ENCODE measurements at regions not wholly inside any gene's neighbourhood (a gene's known extent, or its start where the extent isn't known, plus 50 kb on each side); places are given as distances from the start of the nearest gene placed in this dataset.

DNA sequence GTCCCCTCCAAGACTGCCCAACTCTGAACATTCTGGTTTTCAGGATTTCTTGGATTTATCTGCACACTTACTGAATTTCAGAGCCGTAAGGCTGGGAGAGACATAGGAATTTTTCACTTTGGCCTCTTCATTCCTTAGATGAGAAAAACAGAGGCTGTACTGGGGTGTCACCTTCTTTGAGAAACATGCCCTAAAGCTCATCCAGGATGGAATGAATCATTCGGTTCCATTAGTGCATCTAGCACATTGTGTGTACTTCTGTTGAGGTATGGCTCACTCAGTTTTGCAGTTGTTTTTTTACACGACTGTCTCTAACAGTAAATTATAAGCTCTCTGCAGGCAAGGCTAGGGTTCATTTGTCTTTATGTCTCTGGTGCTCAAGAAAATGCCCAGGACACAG lies 383.4 kb downstream of the GATA3 start:
- no peak for DNase-seq

DNA sequence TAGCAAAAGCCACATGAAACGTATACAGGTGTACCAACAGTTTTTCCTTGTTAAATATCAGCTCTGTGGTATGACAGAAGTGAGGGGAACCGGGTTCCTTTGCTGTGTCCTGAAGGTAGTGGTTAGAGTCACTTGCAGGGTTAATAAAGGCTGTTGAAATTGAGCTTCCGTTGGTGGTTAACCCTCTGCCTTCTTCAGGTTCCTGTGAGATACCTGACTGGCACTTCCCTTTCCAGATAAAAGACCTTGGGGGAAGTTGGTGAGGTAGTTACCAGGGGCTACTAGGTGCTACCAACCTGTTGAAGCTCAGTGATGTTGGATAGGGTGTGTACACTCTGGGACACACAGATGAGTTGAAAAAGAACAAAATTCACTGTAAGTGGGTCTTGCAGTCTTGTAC lies 384.1 kb downstream of the GATA3 start:
- no peak for DNase-seq

DNA sequence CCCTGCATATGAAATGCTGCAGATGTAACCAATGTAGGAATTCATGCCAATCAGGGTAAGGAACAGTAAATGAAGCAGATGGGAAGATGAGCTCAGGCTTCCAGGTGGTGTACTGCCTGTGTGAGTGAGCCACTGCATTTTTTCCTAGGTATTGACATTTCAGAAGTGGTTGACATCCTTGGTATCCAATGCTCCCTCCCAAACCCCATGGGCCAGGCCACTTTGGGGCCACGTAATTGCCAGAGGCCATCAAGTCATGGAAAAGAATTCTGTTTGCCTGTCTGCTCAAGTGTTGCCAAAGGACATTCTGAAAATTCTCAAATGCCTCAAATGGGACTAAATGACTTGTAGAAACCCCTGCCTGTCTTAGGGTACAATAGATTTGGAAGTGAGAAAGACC lies 384.6 kb downstream of the GATA3 start:
- DNase-seq, result no peak

DNA sequence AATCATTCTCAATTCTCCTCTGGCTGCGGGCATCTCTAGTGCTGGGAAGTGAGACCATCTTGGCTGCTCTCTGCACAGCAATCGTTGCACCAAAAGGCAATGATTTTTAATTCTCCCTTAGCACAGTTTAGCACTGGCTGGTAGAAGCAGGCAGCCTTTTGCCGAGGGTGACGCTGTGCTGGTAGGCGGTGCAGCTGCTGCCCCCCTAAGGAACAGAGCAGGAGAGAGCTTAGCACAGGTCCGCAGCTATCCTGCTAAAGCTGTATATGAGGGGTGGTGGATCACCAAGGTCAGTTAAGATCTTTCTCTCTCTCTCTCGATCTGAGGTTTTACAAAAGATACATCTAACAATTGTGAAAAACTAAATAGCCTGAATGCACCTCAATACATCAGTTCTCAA lies 390.1 kb downstream of the GATA3 start:
- no peak for DNase-seq

DNA sequence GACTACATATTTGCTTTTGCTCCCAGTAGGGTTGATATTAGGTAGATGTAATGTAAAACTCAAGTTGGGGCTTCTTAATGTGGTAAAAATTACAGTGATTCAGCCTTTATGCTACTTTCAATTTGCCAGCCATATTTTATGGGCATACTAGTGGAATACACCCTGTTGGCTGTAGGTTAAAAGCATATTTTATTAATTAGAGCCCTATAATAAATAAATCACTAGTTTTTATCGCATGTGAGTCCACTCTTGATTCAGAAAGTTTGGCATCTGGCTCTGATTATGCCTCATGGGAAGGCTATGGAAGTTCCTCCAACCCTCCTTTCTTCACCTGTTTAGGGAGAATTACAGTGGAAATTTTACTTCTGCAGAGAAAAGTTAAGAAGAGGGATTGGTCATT lies 390.9 kb downstream of the GATA3 start:
- no peak for DNase-seq

DNA sequence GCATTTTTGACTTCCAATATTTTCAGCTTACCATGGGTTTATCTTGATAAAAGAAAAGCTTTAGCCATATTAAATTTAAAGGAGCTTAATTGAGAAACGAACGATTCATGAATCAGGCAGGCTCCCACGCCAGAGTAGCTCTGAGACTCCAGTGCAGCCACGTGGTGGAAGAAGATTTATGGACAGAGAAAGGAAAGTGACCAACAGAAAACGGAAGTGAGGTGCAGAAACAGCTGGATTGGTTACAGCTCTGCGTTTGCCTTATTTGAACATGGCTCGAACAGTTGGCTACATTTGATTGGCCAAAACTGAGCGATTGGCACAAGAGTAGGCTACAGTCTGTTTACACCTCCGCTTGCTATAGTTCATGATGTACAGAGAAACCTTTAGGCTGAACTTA lies 395.4 kb downstream of the GATA3 start:
- DNase-seq, result no peak

DNA sequence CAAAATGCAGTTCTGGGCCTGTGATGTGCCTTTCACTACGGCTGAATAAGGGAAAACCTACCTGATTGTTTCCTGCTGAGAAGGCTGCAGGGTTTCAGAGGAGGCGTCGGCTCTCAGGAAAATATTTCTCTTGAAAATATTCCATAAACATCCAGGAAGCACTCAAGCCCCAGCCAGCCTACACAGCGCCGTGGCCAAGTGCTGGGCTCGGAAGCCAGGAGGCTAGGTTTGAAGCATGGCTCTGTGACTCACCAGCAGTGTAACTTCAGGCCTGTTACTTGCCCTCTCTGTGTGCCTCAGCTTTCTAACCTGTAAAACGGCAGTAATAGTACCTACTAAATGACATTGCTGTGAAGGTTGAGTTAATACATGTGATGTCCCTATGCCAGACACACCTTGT lies 399.1 kb downstream of the GATA3 start:
- no peak for DNase-seq

DNA sequence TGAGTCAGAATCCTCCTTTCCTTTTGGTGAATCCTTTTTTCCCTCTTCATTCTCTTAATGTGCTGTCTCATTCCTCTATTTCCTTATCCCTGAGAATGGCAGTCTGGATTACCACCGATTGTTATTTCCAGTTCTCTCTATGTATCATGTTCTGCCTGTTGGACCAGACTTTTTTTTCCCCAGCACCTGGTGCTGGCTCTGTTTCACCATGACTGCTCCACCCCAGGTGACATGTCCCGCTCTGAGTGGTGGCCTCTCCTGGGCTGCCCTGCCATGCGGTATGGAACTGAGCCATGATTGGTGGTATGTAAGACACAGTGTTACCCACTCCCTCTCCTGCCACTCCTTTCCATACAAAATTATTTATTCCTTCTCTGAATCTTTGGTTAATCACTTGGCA lies 399.9 kb downstream of the GATA3 start:
- no peak for DNase-seq

DNA sequence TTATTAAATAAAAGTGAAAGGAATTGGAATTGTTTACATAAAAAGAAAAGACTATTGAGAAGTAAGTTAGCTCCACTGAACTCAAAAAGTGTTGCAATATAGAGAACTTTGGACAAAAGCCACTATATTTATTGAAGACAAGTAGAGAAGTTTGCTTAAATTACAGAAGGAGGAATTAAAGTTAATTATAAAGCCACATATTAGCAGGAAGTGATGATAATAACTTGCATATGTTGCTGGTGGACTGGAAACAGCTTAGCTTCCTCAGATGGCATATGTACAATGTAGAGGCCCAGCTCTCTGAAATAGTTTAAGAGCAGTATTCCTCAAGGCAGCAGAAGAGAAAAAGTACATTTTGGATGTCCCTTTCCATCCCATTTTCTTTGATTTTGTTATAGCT lies 400.7 kb downstream of the GATA3 start:
- no peak for DNase-seq

DNA sequence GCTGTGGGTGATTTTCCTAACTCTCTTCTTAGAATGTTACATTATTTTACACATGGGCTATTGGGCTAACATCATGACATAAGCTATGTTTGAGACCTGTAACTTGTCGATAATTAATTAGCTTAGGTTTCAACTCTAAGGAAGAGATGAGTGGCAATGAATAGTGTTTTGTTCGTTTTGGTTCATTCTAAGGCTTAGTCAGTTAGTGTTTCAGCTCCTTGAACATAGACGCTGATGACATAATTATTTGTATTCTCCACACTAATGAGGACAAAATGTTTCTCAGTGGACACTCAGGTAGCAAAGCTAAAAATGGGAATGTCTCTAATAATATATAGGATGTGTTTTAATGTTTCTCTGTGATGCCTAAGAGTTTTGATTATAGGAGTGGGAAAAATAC lies 401.9 kb downstream of the GATA3 start:
- DNase-seq, result no peak

DNA sequence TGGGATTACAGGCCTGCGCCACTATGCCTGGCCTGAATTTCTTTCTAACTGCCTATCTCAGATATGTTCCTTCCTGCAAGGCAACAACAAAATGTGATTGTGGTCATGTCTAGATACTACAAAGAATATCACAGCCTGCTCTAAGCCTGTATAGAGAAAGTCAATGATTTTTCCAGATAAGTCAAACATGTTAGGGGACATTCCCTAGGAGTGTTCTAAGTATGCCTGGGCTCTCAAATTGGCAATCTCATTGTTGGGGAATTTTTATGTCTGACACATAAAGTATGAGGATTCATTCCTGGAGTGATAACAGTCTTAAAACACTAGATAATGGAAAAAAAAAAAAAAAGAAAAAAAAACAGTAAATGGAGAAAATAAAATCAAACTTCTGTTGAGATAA lies 406.1 kb downstream of the GATA3 start:
- DNase-seq, result no peak

DNA sequence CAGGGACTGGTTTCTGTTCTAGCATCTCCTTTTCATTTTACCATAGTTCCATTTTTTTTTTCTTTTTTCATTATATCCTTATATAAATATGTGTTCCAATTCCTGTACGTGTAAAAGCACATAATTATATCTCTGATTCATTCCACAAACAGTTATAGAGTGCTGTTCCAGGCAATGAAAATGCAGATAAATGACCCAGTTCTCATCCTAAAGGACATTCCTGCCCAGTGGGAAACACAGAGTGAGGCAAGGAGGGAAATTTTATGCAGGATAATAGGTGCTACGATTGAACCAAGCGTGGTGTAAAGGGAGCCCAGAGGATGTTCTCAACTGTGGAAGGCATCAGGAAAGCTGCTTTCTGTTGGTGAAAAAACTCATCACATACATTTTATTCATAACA lies 408.1 kb downstream of the GATA3 start:
- DNase-seq, result no peak

DNA sequence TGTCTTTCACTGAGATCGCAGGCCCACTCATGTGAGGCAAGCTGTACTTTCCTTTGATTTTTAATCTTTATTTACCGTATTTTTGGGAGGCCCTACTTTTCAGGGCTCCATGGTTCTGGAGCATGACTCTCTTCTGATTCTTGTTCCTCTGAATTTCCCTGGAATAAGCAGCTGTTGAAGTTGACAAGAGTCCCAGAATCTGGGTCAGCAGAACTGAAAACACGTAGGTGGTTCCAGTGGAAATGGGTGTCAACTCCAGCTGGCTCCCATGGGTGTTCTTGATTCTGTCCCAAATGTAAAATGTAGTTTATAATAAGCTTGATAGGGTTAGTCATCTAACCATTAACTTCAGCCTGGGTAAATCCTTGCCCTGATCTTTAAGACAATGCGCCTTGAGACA lies 409.4 kb downstream of the GATA3 start:
- DNase-seq, result no peak

DNA sequence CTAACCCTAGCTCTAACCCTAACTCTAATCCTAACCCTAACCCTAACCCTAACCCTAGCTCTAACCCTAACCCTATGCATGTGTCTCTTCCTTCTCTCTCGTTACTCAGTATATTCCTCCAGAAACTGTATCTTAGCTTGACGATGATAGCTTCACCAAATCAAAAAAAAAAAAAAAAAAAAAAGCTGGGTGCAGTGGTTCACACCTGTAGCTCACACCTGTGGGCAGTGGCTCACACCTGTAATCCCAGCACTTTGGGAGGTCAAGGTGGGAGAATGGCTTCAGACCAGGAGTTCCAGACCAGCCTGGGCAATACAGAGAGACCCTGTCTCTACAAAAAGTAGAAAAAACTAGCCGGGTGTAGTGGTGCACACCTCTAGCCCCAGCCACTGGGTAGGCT lies 414.0 kb downstream of the GATA3 start:
- DNase-seq, result no peak

DNA sequence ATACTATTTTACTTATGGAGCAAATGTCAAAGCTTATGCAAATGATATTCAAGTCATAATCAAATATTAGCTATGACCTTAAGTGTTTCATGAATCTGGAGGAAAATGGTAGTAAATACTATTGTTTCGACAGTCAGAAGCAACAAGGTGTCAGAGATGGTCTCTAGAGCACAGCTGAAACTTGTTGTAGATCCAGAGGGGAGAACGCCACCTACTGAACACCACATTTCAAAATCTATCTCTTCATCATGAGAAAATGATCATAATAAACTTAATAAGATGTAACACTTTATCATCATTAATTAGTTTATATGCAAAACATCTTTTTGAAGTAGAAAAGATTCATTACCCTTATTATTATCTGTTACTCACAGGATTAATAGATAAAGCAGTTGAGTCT lies 418.7 kb downstream of the GATA3 start:
- no peak for DNase-seq

DNA sequence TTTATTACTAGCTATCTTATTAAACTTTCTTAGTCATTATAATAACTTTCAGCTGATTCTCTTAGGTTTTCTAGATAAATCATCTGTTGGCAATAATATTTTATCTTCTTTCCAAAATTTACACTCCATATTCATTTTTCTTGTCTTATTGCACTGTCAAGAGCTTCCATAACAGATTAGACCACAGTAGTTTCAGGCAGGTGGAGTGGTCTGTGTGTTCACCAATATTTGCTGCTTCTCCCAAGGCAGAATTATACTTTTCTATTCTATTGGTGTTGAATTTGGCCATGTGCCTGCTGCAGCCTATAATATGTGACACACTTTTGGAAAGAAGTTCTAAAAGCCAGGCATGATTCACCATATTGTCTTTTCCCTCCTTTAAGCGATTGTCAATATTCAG lies 422.8 kb downstream of the GATA3 start:
- no peak for DNase-seq

DNA sequence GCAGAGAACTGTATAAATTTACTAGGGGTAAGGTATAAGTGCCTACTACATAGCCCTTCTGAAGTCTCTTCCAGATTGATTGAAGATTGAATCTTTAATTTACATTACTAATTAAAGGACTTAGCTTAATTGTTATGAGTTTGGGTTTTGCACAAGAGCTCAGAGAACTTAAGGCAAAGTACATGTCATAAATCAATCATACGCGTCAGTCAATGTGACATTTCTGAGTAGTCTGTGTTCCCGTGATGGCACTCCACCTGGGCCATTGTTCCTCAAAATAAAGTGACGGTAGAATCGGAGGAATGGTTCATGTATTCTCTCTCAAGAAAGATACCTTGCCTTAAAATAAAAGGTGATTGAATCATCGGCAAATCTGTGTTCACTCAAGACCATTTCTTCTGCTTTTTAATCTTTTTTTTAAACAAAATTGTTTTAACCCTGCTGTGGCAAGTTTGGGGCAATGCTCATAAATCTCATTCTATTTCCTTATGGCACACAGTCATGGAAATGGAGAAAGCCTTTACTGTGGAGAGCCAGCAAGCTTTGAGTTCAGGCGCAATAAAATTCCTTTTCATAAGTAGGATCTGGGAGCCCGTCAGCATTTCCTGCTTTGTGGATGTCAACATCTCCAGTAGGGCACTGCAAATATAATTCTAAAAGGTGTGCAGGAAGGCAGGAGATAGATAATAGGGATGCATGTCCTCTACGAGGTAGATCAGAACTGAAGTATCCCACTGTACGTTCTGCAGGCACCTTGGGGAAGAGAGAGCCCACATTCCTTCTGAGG lies 427.4 kb downstream of the GATA3 start:
- no peak for DNase-seq

DNA sequence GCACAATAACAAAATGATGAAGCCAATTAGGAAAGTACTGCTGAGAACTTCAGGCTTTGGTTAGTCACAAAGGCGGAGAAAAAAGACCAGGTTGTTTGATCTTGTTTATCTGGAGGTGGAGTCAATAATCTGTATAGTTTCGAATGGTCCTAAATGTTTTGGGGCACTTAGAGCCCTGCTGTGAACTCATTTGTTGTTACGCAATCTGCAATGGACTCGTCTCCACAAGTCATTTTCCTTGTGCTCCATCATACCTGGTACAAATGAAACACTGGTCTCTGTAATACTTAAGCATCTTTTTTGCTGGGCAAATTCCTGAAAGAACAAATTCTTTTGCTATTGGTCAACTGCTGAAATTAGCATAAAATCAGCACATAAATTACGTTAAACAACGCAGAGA lies 430.5 kb downstream of the GATA3 start:
- no peak for DNase-seq

DNA sequence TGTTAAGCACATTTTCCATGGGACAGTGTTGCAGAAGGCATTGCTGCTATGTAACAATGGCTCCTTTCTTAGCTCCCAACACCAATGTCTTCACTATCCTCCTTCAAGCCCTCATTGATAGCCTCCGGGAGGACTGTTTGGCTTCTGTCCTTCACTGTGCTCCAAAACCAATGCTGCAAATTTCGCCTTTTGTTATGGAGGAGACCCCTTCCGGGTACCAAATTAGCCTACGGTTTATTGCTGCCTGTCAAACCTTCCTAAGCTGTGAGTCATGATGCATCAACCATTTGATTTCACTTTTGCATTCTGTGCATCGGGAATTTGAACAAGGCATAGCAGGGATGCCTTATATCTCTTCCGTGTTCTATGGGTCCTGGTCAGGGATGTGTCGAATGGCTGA lies 432.9 kb downstream of the GATA3 start:
- no peak for DNase-seq

DNA sequence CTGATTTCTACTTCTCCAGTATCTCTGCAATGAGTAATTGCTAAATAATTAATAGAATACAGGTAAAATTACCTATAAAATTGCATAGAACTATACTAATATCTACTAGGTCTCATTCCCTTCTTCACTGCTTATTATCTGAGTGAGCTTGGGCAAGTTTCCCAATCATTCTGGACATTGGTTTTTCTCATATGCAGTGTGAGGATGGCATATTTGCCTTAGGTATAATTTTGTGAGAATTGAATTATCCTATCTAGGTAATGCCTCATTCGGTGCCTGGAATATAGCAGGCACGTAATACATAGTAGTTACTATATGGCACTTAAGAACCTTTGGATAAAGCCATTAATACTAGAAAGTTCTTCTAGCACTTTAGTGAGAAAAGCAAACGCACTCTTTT lies 434.7 kb downstream of the GATA3 start:
- no peak for DNase-seq

DNA sequence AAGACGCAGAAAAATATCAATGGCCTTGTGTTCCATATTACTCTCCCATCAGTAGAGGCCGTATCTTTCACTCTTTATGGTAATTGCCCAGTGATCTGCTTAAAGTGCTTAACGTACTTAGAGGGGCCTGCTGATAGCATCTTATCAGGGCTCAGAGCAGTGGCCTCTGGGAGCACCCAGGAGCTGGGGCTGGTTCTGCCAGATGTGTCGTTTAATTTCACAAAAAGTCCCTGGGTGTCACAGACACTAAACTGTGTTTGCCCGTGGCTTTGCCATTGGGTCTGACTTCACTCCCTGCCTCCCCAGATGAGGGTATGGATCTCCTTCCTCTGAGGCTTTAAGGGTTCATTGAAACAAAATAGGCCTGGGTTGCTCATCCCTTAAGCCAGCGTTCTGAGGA lies 435.3 kb downstream of the GATA3 start:
- no peak for DNase-seq

DNA sequence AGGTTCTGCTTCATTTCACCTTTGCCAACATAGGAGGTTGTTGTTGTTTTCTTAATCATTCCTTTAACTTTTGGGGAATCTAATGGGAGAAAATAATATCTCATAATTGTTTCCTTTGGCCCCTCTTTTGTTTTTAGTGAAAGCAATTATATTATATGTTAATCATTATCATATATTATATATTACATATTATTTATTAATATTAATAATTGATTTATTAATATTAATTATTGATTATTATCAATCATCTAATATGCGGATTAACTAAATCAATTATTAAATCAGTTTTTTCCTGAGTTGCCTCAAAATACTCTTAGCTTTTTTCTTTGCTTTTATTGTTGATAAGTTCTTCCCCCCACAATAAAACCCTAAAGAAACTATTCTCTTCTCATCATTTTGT lies 443.8 kb downstream of the GATA3 start:
- no peak for DNase-seq

DNA sequence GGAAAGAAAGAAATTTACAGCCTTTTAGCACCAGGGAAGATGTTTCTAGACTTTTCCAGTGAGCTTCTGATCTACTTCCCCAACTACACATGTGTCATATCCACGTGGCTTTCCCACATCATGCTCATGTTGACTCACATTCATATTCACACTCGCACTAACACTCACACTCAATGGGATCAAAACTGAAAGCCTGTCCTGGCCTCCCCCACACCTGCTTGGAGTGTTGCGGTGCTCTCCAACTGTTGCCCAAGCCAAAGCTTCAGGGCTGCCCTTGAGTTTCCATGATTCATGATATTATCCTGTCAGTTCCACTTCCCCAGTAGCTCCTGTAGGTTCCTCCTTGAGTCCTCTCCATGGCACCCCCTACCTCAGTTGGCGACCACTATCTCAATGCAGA lies 444.4 kb downstream of the GATA3 start:
- no peak for DNase-seq

DNA sequence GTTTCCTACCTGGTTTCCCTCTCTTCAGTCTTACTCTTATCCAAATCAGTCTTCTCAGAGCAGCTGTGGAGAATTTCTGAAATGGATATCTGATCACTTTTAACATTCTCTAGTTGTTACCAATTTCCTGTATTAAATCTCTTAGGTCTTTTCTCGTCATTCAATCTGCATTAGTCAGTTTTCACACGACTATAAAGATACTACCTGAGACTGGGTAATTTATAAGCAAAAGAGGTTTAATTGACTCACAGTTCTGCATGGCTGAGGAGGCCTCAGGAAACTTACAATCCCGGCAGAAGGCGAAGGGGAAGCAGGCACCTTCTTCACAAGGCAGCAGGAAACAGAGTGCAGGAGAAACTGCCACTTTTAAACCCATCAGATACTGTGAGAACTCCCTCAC lies 444.8 kb downstream of the GATA3 start:
- DNase-seq, result no peak

DNA sequence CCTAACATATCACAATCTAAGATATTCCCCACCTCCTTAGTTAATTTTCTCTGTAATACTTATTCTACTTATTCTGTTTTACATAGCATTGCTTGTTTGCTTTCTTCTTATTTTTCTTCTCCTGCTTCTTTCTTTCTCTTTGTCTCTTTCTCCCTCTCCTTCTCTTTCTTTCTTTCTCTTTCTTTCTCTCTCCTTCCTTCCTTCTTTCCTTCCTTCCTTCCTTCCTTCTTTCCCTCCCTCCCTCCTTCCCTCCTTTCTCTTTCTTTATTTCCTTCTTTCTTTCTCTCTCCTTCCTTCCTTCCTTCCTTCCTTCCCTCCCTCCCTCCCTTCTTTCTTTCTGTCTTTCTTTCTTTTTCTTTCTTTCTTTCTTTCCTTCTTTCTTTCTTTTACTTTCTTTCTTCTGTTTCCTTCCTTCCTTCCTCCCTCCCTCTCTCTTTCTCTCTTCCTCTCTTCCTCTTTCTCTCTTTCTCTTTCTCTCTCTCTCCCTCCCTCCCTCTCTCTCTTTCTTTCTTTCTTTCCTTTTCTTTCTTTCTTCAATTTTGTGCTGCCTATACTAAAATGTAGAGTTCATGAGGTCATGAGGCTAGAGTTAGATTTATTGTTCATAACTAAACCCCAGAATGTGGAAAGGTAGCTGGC lies 445.4 kb downstream of the GATA3 start:
- no peak for DNase-seq

Data from DMS79 treated with DMSO at 0.1 percent for 48 hours (cell line).